IPS-18a (cell line): ENCODE measurements at regions not wholly inside any gene's neighbourhood (a gene's known extent, or its start where the extent isn't known, plus 50 kb on each side); places are given as distances from the start of the nearest gene placed in this dataset.

ENCODE experiments used
- H3K27ac ChIP-seq: one replicate; pipeline ENCODE4 v1.5.1; 2013; ENCODE audit warnings: low read length
- H3K27me3 ChIP-seq: one replicate; pipeline ENCODE4 v1.6.1; 2013; ENCODE audit warnings: mild to moderate bottlenecking, low read length; ENCODE audit not compliant: control insufficient read depth, insufficient read depth
- H3K36me3 ChIP-seq: one replicate; pipeline ENCODE4 v1.6.1; 2013; ENCODE audit warnings: low read depth, low read length; ENCODE audit not compliant: control insufficient read depth
- H3K4me1 ChIP-seq: one replicate; pipeline ENCODE4 v1.6.1; 2013; ENCODE audit warnings: low read depth, low read length; ENCODE audit not compliant: control insufficient read depth
- H3K4me3 ChIP-seq: one replicate; pipeline ENCODE4 v1.5.1; 2013; ENCODE audit warnings: low read length
- H3K9ac ChIP-seq: one replicate; pipeline ENCODE4 v1.6.1; 2013; ENCODE audit warnings: mild to moderate bottlenecking, low read length, moderate library complexity
- H3K9me3 ChIP-seq: one replicate; pipeline ENCODE4 v1.6.1; 2013; ENCODE audit warnings: low read depth, low read length; ENCODE audit not compliant: control insufficient read depth

- no peak overlapping the region for H3K4me3 ChIP-seq
- no peaks in the 10 kb centered on the region for H3K4me1 ChIP-seq
- no peak overlapping the region for H3K9ac ChIP-seq
- H3K27ac ChIP-seq, result no peak overlapping the region
- H3K36me3 ChIP-seq, result no peaks in the 10 kb centered on the region
- no peaks in the 10 kb centered on the region for H3K27me3 ChIP-seq
- no peaks in the 10 kb centered on the region for H3K9me3 ChIP-seq
Observed at GRCh38 chr17:74076446-74076845, 127.0 kb upstream of the RPL38 start.

- Histone ChIP-seq H3K27me3 (no peaks in the 10 kb centered on the region), H3K9me3 (no peaks in the 10 kb centered on the region), H3K27ac (no peak overlapping the region), H3K4me3 (no peak overlapping the region), H3K9ac (no peak overlapping the region), H3K4me1 (no peaks in the 10 kb centered on the region), H3K36me3 (no peaks in the 10 kb centered on the region)
Observed at GRCh38 chr17:74077231-74077630, 126.2 kb upstream of the RPL38 start.

GRCh38 chr17:74078363-74078941 is 125.0 kb upstream of the RPL38 start:
- H3K27me3 ChIP-seq, result no peaks in the 10 kb centered on the region
- no peak overlapping the region for H3K27ac ChIP-seq

DNA sequence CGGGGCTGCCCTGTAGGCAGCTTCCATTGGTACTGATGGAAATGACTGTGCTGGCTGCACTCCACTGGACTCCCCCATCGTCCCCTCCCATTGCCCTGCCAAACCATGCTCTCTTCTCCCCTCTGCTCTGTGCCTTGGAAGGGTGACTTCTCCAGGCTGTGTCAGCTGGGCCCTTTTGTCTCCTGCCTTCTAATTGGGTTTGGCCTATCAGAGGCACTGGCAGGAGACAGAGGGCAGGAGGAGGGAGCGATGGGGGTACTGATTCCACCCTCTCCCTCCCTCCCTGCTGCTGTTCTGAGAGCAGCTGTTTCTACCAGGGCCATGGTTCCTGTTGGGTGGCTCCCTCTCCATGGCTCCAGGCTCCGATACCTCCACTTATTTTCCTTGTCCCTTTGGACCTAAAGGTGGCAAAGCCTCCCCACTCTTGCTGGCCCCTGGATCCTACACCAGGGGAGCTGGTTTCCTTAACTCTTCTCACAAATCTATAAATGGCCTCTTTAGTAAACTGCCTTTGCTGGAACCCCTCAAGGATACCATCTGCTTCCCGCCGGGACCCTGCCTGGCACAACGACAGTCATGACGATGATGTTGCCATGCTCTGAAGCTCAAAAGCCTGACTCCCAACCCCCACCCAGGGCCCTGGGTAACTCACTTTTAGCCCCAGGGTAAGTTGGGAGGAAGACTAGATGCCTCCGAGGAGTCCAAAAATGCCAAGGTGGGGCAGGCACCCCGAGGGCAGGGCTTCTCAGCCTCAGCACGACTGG is 123.8 kb upstream of the RPL38 start:
- H3K27ac ChIP-seq, result no peak overlapping the region
- H3K9me3 ChIP-seq, result no peaks in the 10 kb centered on the region
- H3K4me3 ChIP-seq, result no peak overlapping the region
- no peak overlapping the region for H3K9ac ChIP-seq
- H3K4me1 ChIP-seq, result no peaks in the 10 kb centered on the region
- no peaks in the 10 kb centered on the region for H3K36me3 ChIP-seq
- H3K27me3 ChIP-seq, result no peaks in the 10 kb centered on the region

More at GRCh38 chr17:74078363-74078941, 125.0 kb upstream of the RPL38 start:
- Histone ChIP-seq H3K9me3 (no peaks in the 10 kb centered on the region), H3K4me3 (no peak overlapping the region), H3K9ac (no peak overlapping the region), H3K4me1 (no peaks in the 10 kb centered on the region), H3K36me3 (no peaks in the 10 kb centered on the region)

DNA sequence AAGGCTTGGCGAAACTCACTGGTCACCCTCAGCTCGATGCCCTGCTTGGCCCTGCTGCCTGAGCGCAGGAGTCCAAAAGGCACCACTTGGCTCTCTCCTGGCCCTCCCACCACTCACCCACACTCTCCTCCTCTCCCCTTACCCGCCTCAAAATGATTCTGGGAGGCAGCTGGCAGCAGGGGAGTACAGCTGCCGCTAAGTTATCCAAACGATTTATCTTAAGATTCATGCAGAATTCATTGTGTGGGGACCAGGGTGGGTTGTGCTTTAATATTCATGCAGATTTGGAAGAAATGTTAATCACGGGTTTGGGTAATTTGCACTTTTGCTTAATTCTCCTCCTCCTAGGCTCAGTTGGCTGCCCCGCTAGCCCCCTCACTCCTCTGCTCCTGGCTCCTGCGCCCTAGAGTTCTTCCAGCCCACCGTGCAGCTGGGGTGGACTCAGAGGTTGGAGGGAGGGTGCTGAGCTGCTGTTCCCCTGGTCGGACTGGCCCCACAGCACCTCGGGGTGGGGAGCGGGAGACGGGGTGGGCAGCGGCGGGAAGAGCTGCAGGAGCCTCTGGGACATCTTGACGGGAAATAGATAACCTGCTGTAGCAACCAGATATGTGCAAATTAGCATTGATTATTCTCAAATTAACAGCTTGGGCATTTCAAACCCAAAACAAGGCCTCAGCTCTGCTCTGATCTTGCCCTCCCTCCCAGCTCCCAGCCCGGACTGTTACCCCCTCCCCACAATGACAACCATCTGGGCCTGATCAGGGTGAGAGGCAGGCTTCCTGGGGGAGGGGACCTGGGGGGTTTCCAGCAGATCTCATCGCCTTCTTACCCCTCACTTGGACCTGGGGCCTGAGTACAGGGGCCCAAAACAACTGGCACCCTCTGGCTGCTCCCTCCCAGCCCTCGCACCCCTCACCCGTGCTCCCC is 122.6 kb upstream of the RPL38 start:
- Histone ChIP-seq H3K4me1 (no peaks in the 10 kb centered on the region), H3K36me3 (no peaks in the 10 kb centered on the region), H3K9ac (no peak overlapping the region), H3K27me3 (no peaks in the 10 kb centered on the region), H3K4me3 (no peak overlapping the region), H3K9me3 (no peaks in the 10 kb centered on the region), H3K27ac (no peak overlapping the region)

DNA sequence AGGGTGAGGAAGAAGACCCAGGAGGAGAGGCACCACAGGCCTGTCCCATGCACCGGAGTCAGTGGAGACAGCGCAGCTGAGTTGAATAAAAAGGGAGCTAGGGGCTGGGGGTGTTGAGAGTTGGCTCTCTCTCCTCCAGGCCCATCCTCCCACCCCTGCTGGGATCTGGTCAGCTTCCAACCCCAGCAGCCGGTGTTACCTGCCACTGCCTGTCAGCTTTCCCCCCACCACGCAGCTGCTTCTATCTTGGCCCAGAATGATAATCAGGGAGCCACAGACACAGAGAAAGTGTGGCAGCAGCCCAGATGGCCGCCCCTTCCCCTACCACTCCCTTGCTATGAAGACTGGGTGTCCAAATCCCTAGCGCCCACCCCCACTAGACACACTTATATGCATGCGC is 120.6 kb upstream of the RPL38 start:
- Histone ChIP-seq H3K4me3 (no peak overlapping the region), H3K9me3 (no peaks in the 10 kb centered on the region), H3K36me3 (no peaks in the 10 kb centered on the region), H3K4me1 (no peaks in the 10 kb centered on the region), H3K27ac (no peak overlapping the region), H3K9ac (no peak overlapping the region), H3K27me3 (no peaks in the 10 kb centered on the region)

- Histone ChIP-seq H3K27ac (no peak overlapping the region), H3K36me3 (no peaks in the 10 kb centered on the region), H3K9ac (no peak overlapping the region), H3K9me3 (no peaks in the 10 kb centered on the region), H3K4me3 (no peak overlapping the region), H3K27me3 (no peaks in the 10 kb centered on the region), H3K4me1 (no peaks in the 10 kb centered on the region)
Observed at GRCh38 chr17:74083321-74083720, 120.2 kb upstream of the RPL38 start.

GRCh38 chr17:74085434-74085833 is 118.0 kb upstream of the RPL38 start:
- H3K4me3 ChIP-seq, result no peak overlapping the region
- H3K9me3 ChIP-seq, result no peaks in the 10 kb centered on the region
- H3K27ac ChIP-seq, result no peak overlapping the region
- H3K27me3 ChIP-seq, result no peaks in the 10 kb centered on the region
- no peaks in the 10 kb centered on the region for H3K36me3 ChIP-seq
- H3K4me1 ChIP-seq, result no peaks in the 10 kb centered on the region
- no peak overlapping the region for H3K9ac ChIP-seq

- Histone ChIP-seq H3K36me3 (no peaks in the 10 kb centered on the region), H3K4me3 (no peak overlapping the region), H3K9ac (no peak overlapping the region), H3K27ac (no peak overlapping the region), H3K4me1 (no peaks in the 10 kb centered on the region), H3K9me3 (no peaks in the 10 kb centered on the region), H3K27me3 (no peaks in the 10 kb centered on the region)
Observed at GRCh38 chr17:74087002-74087585, 116.4 kb upstream of the RPL38 start.

DNA sequence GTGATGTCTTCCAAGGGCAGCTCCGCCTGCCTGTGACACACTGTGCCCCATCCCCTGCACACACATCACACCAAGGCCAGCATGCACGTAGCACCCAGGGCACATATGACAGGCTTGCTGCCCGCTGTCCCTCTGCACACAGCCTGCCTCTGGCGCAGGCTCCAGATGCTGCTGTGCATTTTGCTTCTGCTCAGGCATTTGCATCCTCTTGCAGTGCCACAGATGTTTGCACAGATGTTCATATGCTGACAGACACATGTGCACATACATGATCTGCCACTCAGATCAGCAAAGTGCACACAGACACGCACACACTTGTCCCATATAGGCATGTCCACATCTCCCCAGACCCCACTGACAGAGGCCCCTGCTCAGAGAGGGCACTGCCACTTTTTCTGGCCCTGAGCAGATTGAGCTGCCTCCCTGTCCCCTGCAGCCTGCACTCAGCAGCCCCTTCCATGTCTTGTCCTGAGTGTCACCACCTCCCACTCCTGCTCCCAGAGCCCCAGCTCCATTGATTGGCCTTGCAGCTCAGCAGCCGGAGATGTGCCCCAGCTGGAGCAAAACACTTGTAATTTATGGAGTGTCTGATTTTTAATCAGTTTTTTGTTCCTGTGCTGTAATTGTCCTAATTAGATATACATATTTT is 115.1 kb upstream of the RPL38 start:
- Histone ChIP-seq H3K27me3 (no peaks in the 10 kb centered on the region), H3K4me3 (no peak overlapping the region)

GRCh38 chr17:74088934-74089329 is 114.5 kb upstream of the RPL38 start:
- Histone ChIP-seq H3K9me3 (no peaks in the 10 kb centered on the region), H3K27ac (no peak overlapping the region), H3K4me3 (no peak overlapping the region), H3K9ac (no peak overlapping the region), H3K4me1 (no peaks in the 10 kb centered on the region), H3K36me3 (no peaks in the 10 kb centered on the region), H3K27me3 (no peaks in the 10 kb centered on the region)

More for the DNA sequence above, 115.1 kb upstream of the RPL38 start:
- H3K9me3 ChIP-seq, result no peaks in the 10 kb centered on the region
- H3K27ac ChIP-seq, result no peak overlapping the region
- H3K9ac ChIP-seq, result no peak overlapping the region
- H3K36me3 ChIP-seq, result no peaks in the 10 kb centered on the region
- no peaks in the 10 kb centered on the region for H3K4me1 ChIP-seq
